Liver (tissue), 3 donors: ENCODE measurements at regions not wholly inside any gene's neighbourhood (a gene's known extent, or its start where the extent isn't known, plus 50 kb on each side); places are given as distances from the start of the nearest gene placed in this dataset.

Experiments
- CTCF ChIP-seq: fragments of 150-350 bp; IDR thresholded peaks from 2 replicates; pipeline ENCODE4 v1.5.1; 2017; ENCODE audit warnings: improper control_type of control experiment, low read depth, low read length; ENCODE audit not compliant: missing input control
- JUND ChIP-seq, 2 donors: IDR thresholded peaks; 2 replicates each; pipeline ENCODE4 v1.6.1; 2016; ENCODE audit warnings: antibody characterized with exemption in 2 of 2
- RAD21 ChIP-seq, 2 donors: IDR thresholded peaks; 2 replicates each; pipeline ENCODE4 v1.6.1; 2016; ENCODE audit warnings: antibody characterized with exemption in 2 of 2, mild to moderate bottlenecking in 2 of 2
- REST ChIP-seq: IDR thresholded peaks from 2 replicates; pipeline ENCODE4 v1.6.1; 2016; ENCODE audit warnings: antibody characterized with exemption, mild to moderate bottlenecking
- YY1 ChIP-seq: IDR thresholded peaks from 2 replicates; pipeline ENCODE4 v1.6.1; 2016; ENCODE audit warnings: antibody characterized with exemption, mild to moderate bottlenecking
- donor health status: healthy.
- donor health status: healthy.

GRCh38 chr13:83955011-83955410, 72.7 kb upstream of the SLITRK1 start:
- no peak for TF ChIP-seq RAD21 (IDR thresholded peaks at IDR 0.05)
- TF ChIP-seq YY1, result no peak
- TF ChIP-seq REST, result no peak
- TF ChIP-seq CTCF, result no peak
- no peak for TF ChIP-seq JUND (IDR thresholded peaks at IDR 0.05)
